SK-N-SH treated with all-trans-retinoic acid at 6 μM for 48 hours (cell line): ENCODE measurements at regions not wholly inside any gene's neighbourhood (a gene's known extent, or its start where the extent isn't known, plus 50 kb on each side); places are given as distances from the start of the nearest gene placed in this dataset.

Experiments used
- ATAC-seq: fragments of 200-7000 bp; cut with Tn5 transposase; 3 replicates; pipeline ENCODE4 v1.9.1; 2020; ENCODE audit warnings: mild to moderate bottlenecking, moderate library complexity
- BACH2 ChIP-seq: fragments of 250-450 bp; sonication (Bioruptor Pico); IDR thresholded peaks from 2 replicates; pipeline ENCODE4 v1.9.0; 2021; ENCODE audit warnings: mild to moderate bottlenecking, borderline replicate concordance
- CSDC2 ChIP-seq: fragments of 250-450 bp; sonication (Bioruptor Pico); IDR thresholded peaks from 2 replicates; pipeline ENCODE4 v1.5.0; 2020; ENCODE audit warnings: mild to moderate bottlenecking, moderate library complexity
- GLIS3 ChIP-seq: fragments of 250-450 bp; sonication (Bioruptor Pico); IDR thresholded peaks from 2 replicates; pipeline ENCODE4 v1.5.0; 2020; ENCODE audit warnings: mild to moderate bottlenecking, moderate library complexity
- ISL1 ChIP-seq: fragments of 250-450 bp; sonication (Bioruptor Pico); IDR thresholded peaks from 2 replicates; pipeline ENCODE4 v2.1.2; 2022; ENCODE audit warnings: mild to moderate bottlenecking, moderate library complexity
- OSR1 ChIP-seq: fragments of 250-450 bp; sonication (Bioruptor Pico); IDR thresholded peaks from 2 replicates; pipeline ENCODE4 v1.8.0; 2022; ENCODE audit warnings: moderate library complexity, mild to moderate bottlenecking, inconsistent platforms
- POU6F1 ChIP-seq: fragments of 250-450 bp; sonication (Bioruptor Pico); IDR thresholded peaks from 2 replicates; pipeline ENCODE4 v1.8.0; 2021; ENCODE audit warnings: low read depth, mild to moderate bottlenecking, moderate library complexity, borderline replicate concordance
- PPARA ChIP-seq: fragments of 250-450 bp; sonication (Bioruptor Pico); IDR thresholded peaks from 2 replicates; pipeline ENCODE4 v1.5.0; 2020; ENCODE audit warnings: mild to moderate bottlenecking, borderline replicate concordance
- RARB ChIP-seq: fragments of 250-450 bp; sonication (Bioruptor Pico); IDR thresholded peaks from 2 replicates; pipeline ENCODE4 v1.8.0; 2021; ENCODE audit warnings: mild to moderate bottlenecking, moderate library complexity
- SNAI2 ChIP-seq: fragments of 250-450 bp; sonication (Bioruptor Pico); IDR thresholded peaks from 2 replicates; pipeline ENCODE4 v1.5.0; 2020; ENCODE audit warnings: mild to moderate bottlenecking, moderate library complexity
- ZC3H10 ChIP-seq: fragments of 250-450 bp; sonication (Bioruptor Pico); IDR thresholded peaks from 2 replicates; pipeline ENCODE4 v1.5.1; 2021; ENCODE audit warnings: mild to moderate bottlenecking, moderate library complexity
- ZFP30 ChIP-seq: fragments of 450-650 bp; formaldehyde crosslinking; IDR thresholded peaks from 2 replicates; pipeline ENCODE4 v1.5.0; 2022; ENCODE audit warnings: mild to moderate bottlenecking, moderate library complexity
- ZNF565 ChIP-seq: fragments of 450-650 bp; formaldehyde crosslinking; conservative IDR thresholded peaks from 2 replicates; pipeline ENCODE4 v1.5.0; 2020; ENCODE audit warnings: low read depth, mild to moderate bottlenecking, moderate library complexity
- ZNF70 ChIP-seq: fragments of 450-650 bp; formaldehyde crosslinking; IDR thresholded peaks from 2 replicates; pipeline ENCODE4 v1.5.0; 2020; ENCODE audit warnings: mild to moderate bottlenecking, moderate library complexity
- ZNF8 ChIP-seq: fragments of 450-650 bp; formaldehyde crosslinking; IDR thresholded peaks from 2 replicates; pipeline ENCODE4 v1.5.0; 2020; ENCODE audit warnings: mild to moderate bottlenecking, moderate library complexity
- TF ChIP-seq, protein P1 (sequence below): fragments of 250-450 bp; sonication (Bioruptor Pico); IDR thresholded peaks from 2 replicates; pipeline ENCODE4 v1.5.1; 2020; ENCODE audit warnings: low read depth, mild to moderate bottlenecking, moderate library complexity
- TF ChIP-seq, protein P2 (sequence below): fragments of 250-450 bp; sonication (Bioruptor Pico); IDR thresholded peaks from 2 replicates; pipeline ENCODE4 v1.5.1; 2021; ENCODE audit warnings: mild to moderate bottlenecking, moderate library complexity
- TF ChIP-seq, protein P3 (sequence below): fragments of 250-450 bp; sonication (Bioruptor Pico); IDR thresholded peaks from 2 replicates; pipeline ENCODE4 v1.8.0; 2020; ENCODE audit warnings: mild to moderate bottlenecking, moderate library complexity, borderline replicate concordance

DNA sequence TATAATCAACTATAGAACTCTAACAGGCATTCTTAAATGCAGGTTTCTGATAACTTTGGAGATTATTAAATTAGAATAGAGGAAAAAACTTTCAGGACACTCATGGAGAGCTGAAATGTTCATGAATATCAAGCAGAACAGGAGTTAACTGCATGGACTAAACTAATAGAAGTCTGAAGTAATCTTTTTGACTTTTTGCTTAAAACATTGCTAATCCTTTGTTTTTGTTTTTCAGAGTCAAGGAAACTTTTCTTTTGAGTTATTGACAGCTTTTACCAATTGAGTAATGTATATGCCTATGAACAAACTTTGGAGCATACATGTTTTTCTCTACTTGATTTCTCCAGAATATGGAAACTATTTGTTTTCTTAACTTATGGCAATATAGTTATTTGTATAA is 112.5 kb downstream of the EIF4E start (continued):
- TF ChIP-seq POU6F1 (no peak), ZFP30 (CRISPR knock-in tag) (no peak)

- no peak for ATAC-seq
- TF ChIP-seq, protein P1, sequence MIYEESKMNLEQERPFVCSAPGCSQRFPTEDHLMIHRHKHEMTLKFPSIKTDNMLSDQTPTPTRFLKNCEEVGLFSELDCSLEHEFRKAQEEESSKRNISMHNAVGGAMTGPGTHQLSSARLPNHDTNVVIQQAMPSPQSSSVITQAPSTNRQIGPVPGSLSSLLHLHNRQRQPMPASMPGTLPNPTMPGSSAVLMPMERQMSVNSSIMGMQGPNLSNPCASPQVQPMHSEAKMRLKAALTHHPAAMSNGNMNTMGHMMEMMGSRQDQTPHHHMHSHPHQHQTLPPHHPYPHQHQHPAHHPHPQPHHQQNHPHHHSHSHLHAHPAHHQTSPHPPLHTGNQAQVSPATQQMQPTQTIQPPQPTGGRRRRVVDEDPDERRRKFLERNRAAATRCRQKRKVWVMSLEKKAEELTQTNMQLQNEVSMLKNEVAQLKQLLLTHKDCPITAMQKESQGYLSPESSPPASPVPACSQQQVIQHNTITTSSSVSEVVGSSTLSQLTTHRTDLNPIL, result no peak
- TF ChIP-seq CSDC2, result no peak
- no peak for TF ChIP-seq SNAI2 (CRISPR knock-in tag)
- TF ChIP-seq, all 23 proteins: peak for 0
These were observed 124.5 kb downstream of the EIF4E start for GRCh38 chr4:98804403-98804802.

DNA sequence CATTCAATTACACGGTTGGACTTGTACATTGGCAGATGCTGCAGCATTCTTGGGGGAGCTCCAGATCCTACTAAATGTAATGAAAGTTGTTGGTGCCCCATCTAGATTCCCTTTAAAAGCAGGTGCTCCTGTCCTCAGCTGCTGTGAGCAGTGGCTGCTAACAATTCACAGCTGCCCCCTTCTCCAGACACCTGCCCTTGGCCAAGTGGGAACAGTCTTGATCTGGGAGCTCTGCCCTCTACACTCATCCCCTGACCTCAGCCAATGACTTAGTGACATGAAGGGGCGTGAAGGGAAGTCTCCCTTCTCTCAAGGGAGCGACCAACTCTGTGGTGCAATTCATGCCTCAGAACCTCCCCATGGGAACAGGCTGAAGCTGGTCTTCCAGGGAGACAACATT is 125.7 kb downstream of the EIF4E start:
- ATAC-seq, result no peak

DNA sequence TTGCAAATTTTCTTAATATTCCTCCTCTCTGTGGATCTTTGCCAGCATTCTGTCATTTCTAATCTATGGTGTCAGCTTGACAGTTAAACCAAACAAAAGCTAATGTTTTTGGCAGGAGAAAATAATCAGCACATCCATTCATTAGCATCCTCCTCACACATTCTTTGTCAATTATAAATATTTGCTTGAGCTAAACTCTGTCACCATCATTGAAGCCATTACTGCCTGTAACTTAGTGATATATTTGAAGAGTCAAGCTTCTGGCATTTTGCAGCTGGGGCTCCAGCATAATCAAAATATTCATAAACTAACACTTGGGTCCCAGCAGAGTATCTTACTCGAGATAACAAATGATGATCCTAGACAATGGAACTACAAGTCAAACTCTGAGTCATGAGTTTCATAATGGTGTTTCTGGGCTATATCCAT is 126.1 kb downstream of the EIF4E start:
- TF ChIP-seq ISL1, result peak; percentile 41; the same call in 1 of the 2 replicates
- no peak for TF ChIP-seq RARB (CRISPR knock-in tag)
- ATAC-seq, result no peak

More for the DNA sequence above, 125.7 kb downstream of the EIF4E start:
- no peak for TF ChIP-seq GLIS3
- TF ChIP-seq ISL1, result 0 out of 2 replicates have a peak, but pooled peaks have one; percentile 1

DNA sequence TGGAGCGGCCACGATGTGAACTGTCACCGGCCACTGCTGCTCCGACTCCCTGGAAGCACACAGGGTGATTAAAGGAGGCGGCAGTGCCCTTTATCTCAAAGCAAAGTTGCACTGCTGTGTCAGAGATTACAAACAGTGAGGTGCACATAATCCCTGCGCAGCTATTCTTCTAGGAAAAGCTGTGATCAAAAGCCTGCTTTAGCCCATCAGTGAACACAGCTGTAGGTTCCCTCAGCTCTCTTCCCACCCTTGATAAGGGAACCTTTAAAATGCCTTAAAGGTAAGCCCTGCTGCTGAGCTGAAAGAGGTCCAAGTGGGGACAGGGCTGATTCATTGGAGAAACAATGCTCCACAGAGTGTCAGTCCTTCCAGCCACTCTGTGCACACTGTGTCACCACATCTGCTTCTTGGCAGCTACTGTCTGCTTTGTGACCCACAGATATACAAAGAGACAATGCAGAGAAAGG is 127.6 kb downstream of the EIF4E start:
- no peak for ATAC-seq
- TF ChIP-seq OSR1 (no peak), GLIS3 (no peak), ZC3H10 (CRISPR knock-in tag) (no peak), ZNF565 (CRISPR knock-in tag) (no peak), RARB (CRISPR knock-in tag) (no peak), ZNF8 (CRISPR knock-in tag) (no peak), SNAI2 (CRISPR knock-in tag) (no peak), ZNF70 (CRISPR knock-in tag) (no peak)
- TF ChIP-seq, protein P2, sequence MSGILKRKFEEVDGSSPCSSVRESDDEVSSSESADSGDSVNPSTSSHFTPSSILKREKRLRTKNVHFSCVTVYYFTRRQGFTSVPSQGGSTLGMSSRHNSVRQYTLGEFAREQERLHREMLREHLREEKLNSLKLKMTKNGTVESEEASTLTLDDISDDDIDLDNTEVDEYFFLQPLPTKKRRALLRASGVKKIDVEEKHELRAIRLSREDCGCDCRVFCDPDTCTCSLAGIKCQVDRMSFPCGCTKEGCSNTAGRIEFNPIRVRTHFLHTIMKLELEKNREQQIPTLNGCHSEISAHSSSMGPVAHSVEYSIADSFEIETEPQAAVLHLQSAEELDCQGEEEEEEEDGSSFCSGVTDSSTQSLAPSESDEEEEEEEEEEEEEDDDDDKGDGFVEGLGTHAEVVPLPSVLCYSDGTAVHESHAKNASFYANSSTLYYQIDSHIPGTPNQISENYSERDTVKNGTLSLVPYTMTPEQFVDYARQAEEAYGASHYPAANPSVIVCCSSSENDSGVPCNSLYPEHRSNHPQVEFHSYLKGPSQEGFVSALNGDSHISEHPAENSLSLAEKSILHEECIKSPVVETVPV (CRISPR knock-in tag), result no peak

DNA sequence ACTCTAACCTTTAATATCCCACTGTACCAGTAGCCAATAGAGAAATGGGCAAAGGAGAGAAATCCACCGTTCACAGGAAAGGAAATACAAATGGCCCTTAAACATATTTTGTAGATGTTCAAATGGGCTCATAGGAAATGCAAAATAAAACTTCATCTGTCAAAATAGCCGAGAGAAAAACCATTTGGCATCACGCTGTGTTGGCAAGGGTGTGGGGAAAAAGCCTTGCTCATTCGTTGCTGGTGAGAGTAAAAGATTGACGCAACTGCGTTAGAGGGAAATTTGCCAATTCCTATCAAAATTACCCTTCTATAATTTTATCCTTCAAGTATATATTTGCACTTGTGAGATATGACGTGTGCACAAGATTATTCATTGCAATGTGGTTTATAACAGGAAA is 131.9 kb downstream of the EIF4E start:
- no peak for TF ChIP-seq ZNF70 (CRISPR knock-in tag)
- TF ChIP-seq, protein P1, result no peak
- no peak for ATAC-seq

- no peak for TF ChIP-seq ZFP30 (CRISPR knock-in tag)
- no peak for TF ChIP-seq BACH2 (CRISPR knock-in tag)
- TF ChIP-seq GLIS3, result no peak
- TF ChIP-seq OSR1, result no peak
- TF ChIP-seq POU6F1, result no peak
- TF ChIP-seq, protein P2 (CRISPR knock-in tag), result no peak
- TF ChIP-seq, protein P3, sequence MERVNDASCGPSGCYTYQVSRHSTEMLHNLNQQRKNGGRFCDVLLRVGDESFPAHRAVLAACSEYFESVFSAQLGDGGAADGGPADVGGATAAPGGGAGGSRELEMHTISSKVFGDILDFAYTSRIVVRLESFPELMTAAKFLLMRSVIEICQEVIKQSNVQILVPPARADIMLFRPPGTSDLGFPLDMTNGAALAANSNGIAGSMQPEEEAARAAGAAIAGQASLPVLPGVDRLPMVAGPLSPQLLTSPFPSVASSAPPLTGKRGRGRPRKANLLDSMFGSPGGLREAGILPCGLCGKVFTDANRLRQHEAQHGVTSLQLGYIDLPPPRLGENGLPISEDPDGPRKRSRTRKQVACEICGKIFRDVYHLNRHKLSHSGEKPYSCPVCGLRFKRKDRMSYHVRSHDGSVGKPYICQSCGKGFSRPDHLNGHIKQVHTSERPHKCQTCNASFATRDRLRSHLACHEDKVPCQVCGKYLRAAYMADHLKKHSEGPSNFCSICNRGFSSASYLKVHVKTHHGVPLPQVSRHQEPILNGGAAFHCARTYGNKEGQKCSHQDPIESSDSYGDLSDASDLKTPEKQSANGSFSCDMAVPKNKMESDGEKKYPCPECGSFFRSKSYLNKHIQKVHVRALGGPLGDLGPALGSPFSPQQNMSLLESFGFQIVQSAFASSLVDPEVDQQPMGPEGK (CRISPR knock-in tag), result no peak
- TF ChIP-seq, protein P1, result no peak
- TF ChIP-seq CSDC2, result no peak
- no peak for TF ChIP-seq PPARA (CRISPR knock-in tag)
- TF ChIP-seq ZNF70 (CRISPR knock-in tag), result no peak
- ATAC-seq, result no peak
These were observed 134.2 kb downstream of the EIF4E start for GRCh38 chr4:98794565-98795205.
